Nephron progenitor cell (in vitro differentiated cells): ENCODE measurements at regions not wholly inside any gene's neighbourhood (a gene's known extent, or its start where the extent isn't known, plus 50 kb on each side); places are given as distances from the start of the nearest gene placed in this dataset.
A peak's percentile ranks its signal among the peaks of the same experiment; 100 is the strongest.

ENCODE experiments used
- DNase-seq: peaks from one replicate; pipeline ENCODE4 v3.0.0; 2021
- H3K27ac Mint-ChIP-seq: 2 replicates; pipeline ENCODE4 v1.8.0; 2021; ENCODE audit warnings: mild to moderate bottlenecking, moderate library complexity, mixed read lengths
- H3K27me3 Mint-ChIP-seq: 2 replicates; pipeline ENCODE4 v1.8.0; 2021; ENCODE audit warnings: mild to moderate bottlenecking, low read depth, mixed read lengths; ENCODE audit not compliant: poor library complexity
- H3K36me3 Mint-ChIP-seq: 2 replicates; pipeline ENCODE4 v1.8.0; 2021; ENCODE audit warnings: low read depth, mixed read lengths
- H3K4me1 Mint-ChIP-seq: 2 replicates; pipeline ENCODE4 v1.8.0; 2021; ENCODE audit warnings: mixed read lengths
- H3K4me3 Mint-ChIP-seq: 2 replicates; pipeline ENCODE4 v1.8.0; 2021; ENCODE audit warnings: mild to moderate bottlenecking, moderate library complexity, mixed read lengths
- H3K9me3 Mint-ChIP-seq: 2 replicates; pipeline ENCODE4 v1.8.0; 2021; ENCODE audit warnings: mild to moderate bottlenecking, moderate library complexity, mixed read lengths
- CTCF ChIP-seq: fragments of 200-600 bp; sonication (generic); IDR thresholded peaks from 2 replicates; pipeline ENCODE4 v1.5.0; 2021; ENCODE audit warnings: antibody characterized with exemption

DNA sequence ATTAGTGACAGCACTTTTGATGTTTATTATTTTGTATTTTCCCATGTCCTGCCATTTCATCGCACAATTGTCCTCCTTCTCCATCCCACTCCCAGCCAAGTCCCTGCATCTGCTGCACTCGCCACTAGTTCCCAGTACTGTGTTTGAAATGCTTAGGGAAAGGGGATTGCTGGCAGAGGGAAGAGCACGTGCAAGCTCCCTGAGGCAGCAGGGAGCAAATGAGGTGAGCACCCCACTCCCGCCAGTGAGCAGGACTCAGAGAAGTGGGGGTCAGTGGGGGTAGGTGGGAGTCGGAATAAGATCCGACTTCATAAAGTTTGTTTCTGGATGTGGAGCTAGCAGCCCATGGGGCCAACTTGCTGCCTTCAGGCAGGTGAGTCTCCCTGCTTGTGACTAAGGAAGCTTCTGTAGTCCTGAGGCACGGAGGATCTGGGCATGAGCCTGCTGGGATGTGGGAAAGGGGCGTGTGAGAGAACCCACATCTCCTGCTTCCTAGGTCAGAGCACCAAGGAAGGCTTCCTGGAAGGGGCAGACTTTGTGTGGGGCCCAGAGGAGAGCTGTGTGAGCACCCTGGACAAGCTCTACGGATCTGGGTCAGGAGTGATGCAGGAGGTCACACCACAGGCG lies 99.7 kb upstream of the TLE3 start:
- Mint-ChIP-seq H3K36me3 (no peaks in the 10 kb centered on the region), H3K27ac (no peak overlapping the region), H3K4me3 (no peak overlapping the region), H3K27me3 (peaks cover 21% of the 10 kb centered on the region), H3K4me1 (peaks cover 85% of the 10 kb centered on the region), H3K9me3 (peaks cover under 1% of the 10 kb centered on the region)
- no peak for DNase-seq
- TF ChIP-seq CTCF: no peak

DNA sequence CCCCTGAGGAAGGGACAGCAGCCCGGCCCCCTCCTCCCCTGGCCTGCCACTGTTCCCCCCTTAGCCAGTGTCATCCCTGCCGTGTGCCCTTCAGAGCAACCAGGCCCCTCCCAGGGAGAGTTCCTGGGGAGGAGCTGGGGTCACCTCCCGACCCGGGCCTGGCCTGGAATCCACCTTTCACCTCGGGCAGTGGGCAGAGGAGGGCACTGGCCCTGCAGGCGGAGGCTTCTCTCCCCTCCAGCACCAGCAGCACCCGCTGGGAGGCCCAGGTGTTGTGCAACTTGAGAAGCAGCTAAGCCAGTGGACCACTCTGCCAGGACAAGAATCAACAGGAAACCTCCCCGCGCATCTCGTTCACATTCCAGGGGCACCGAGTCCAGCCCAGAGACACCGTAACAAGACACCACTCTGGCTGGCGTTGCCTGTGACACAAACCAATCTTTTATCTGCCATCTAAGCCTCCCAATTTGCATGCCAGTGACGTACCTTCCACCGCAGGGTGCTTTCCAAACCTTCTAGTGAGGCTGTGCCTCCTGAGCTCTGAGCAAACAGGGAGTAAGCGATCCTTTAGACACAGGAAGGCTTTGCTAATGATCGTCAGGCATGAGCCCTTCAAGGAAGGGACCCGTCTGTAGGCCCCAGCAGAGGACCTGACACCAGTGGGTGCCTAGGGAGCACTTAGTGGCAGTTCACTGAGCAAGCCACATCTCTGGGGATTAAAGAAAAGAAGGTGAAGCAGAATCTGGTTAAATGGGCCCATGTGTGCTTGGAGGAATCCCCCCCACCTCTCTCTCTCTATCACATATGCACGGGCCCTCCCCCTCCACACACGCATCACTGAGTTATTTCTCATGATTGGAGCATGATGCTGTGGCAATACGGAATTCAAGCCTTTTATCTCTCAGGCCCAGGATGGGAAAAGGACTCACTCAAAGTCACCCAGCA lies 98.9 kb upstream of the TLE3 start:
- H3K27ac Mint-ChIP-seq: peak overlapping the region; percentile 78
- no peak for TF ChIP-seq CTCF
- H3K36me3 Mint-ChIP-seq: peaks cover 5% of the 10 kb centered on the region
- H3K27me3 Mint-ChIP-seq: peaks cover 18% of the 10 kb centered on the region
- H3K4me3 Mint-ChIP-seq: peak overlapping the region; percentile 54
- peaks cover 8% of the 10 kb centered on the region for H3K9me3 Mint-ChIP-seq
- peak; percentile 80 for DNase-seq
- peaks cover 85% of the 10 kb centered on the region for H3K4me1 Mint-ChIP-seq

GRCh38 chr15:70195587-70196305 lies 98.0 kb upstream of the TLE3 start:
- peaks cover 5% of the 10 kb centered on the region for H3K36me3 Mint-ChIP-seq
- peaks cover 18% of the 10 kb centered on the region for H3K27me3 Mint-ChIP-seq
- H3K27ac Mint-ChIP-seq: peak overlapping the region; percentile 85
- no peak overlapping the region for H3K4me3 Mint-ChIP-seq
- DNase-seq: peak; percentile 20
- no peak for TF ChIP-seq CTCF
- H3K9me3 Mint-ChIP-seq: peaks cover 14% of the 10 kb centered on the region
- H3K4me1 Mint-ChIP-seq: peaks cover 76% of the 10 kb centered on the region

DNA sequence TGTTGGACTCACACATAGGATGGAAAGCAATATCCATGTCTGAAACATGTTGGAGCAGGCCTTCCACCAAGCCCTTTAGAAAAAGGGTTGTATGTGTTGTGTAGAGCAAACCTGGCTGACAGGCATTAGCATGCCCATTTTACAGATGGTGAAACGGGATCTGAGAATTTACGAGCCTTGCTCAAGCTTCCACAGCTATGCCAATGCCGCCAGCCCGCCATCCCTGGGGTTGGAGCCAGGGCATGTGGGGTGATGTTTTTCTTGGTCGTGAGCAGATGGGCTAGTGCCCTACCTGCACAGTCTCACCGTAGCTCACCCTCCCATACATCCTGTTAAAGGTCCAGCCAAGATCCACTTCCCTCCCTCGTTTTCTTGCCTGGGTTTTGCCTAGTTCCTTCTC lies 97.5 kb upstream of the TLE3 start:
- Mint-ChIP-seq H3K4me3 (no peak overlapping the region), H3K4me1 (peaks cover 72% of the 10 kb centered on the region), H3K36me3 (peaks cover 5% of the 10 kb centered on the region), H3K9me3 (peaks cover 14% of the 10 kb centered on the region), H3K27ac (no peak overlapping the region), H3K27me3 (peaks cover 20% of the 10 kb centered on the region)
- no peak for DNase-seq
- no peak for TF ChIP-seq CTCF

DNA sequence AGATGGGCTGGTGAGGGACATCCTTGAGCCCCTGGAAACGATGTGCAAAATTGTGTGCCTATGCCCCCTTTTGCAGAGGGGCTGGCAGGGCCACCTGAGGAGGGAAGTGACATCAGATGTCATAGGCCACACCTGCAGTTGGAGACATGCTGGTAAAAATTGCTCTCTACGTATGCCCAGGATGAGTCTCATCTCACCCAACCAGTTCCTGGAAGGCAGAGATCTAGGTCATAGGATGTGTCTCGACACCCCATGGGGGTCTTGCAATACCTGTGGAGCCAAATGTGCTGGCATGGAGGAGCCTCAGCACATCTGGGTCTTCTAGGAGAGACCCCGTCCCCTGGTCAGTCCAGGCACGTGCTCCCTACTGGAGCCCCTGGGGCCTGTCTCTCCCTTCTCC lies 96.5 kb upstream of the TLE3 start:
- H3K27me3 Mint-ChIP-seq: peaks cover 23% of the 10 kb centered on the region
- no peak overlapping the region for H3K4me3 Mint-ChIP-seq
- DNase-seq: no peak
- H3K4me1 Mint-ChIP-seq: peaks cover 64% of the 10 kb centered on the region
- TF ChIP-seq CTCF: no peak
- H3K27ac Mint-ChIP-seq: no peak overlapping the region
- peaks cover 14% of the 10 kb centered on the region for H3K9me3 Mint-ChIP-seq
- peaks cover 5% of the 10 kb centered on the region for H3K36me3 Mint-ChIP-seq
